HG02678 (cell line): ENCODE measurements at regions not wholly inside any gene's neighbourhood (a gene's known extent, or its start where the extent isn't known, plus 50 kb on each side); places are given as distances from the start of the nearest gene placed in this dataset.

Experiments
- ATAC-seq: cut with Tn5 transposase; IDR thresholded peaks from one replicate; pipeline ENCODE4 v1.9.1; 2021; ENCODE audit warnings: mild to moderate bottlenecking, moderate library complexity; ENCODE audit not compliant: unreplicated experiment

- ATAC-seq, result no peak
Observed at GRCh38 chr12:41983394-41983793, 161.3 kb downstream of the GXYLT1 start.

- ATAC-seq, result no peak
Observed at GRCh38 chr12:41981758-41982157, 162.9 kb downstream of the GXYLT1 start.

- ATAC-seq, result no peak
Observed at GRCh38 chr12:41981013-41981412, 163.7 kb downstream of the GXYLT1 start.

- no peak for ATAC-seq
Observed at GRCh38 chr12:41980390-41980789, 164.3 kb downstream of the GXYLT1 start.

GRCh38 chr12:41979574-41979973 lies 165.1 kb downstream of the GXYLT1 start:
- ATAC-seq, result no peak

- ATAC-seq, result no peak
Observed at GRCh38 chr12:41972598-41972997, 172.1 kb downstream of the GXYLT1 start.

GRCh38 chr12:41972196-41972595 lies 172.5 kb downstream of the GXYLT1 start:
- no peak for ATAC-seq

- no peak for ATAC-seq
Observed at GRCh38 chr12:41970744-41971143, 173.9 kb downstream of the GXYLT1 start.

GRCh38 chr12:41968599-41968998 lies 176.1 kb downstream of the GXYLT1 start:
- ATAC-seq, result no peak

- ATAC-seq, result no peak
Observed at GRCh38 chr12:41967668-41968500, 176.8 kb downstream of the GXYLT1 start.

- no peak for ATAC-seq
Observed at GRCh38 chr12:41966916-41967315, 177.8 kb downstream of the GXYLT1 start.

- no peak for ATAC-seq
Observed at GRCh38 chr12:41966001-41966400, 178.7 kb downstream of the GXYLT1 start.

- ATAC-seq, result no peak
Observed at GRCh38 chr12:41963398-41963797, 181.3 kb downstream of the GXYLT1 start.

- ATAC-seq, result no peak
Observed at GRCh38 chr12:41962171-41962572, 182.5 kb downstream of the GXYLT1 start.

GRCh38 chr12:41959271-41959670 lies 185.4 kb downstream of the GXYLT1 start:
- no peak for ATAC-seq

GRCh38 chr12:41956353-41956752 lies 188.3 kb downstream of the GXYLT1 start:
- no peak for ATAC-seq

GRCh38 chr12:41950455-41950854 lies 194.2 kb downstream of the GXYLT1 start:
- ATAC-seq, result peak; percentile 72

GRCh38 chr12:41946106-41946505 lies 198.6 kb downstream of the GXYLT1 start:
- ATAC-seq, result no peak

- no peak for ATAC-seq
Observed at GRCh38 chr12:41944216-41944615, 200.5 kb downstream of the GXYLT1 start.

GRCh38 chr12:41943671-41944070 lies 201.0 kb downstream of the GXYLT1 start:
- ATAC-seq, result no peak

GRCh38 chr12:41942354-41942753 lies 202.3 kb downstream of the GXYLT1 start:
- ATAC-seq, result no peak

- no peak for ATAC-seq
Observed at GRCh38 chr12:41941079-41941478, 203.6 kb downstream of the GXYLT1 start.

- ATAC-seq, result no peak
Observed at GRCh38 chr12:41940571-41940970, 204.1 kb downstream of the GXYLT1 start.
